HG03460 (cell line): ENCODE measurements at regions not wholly inside any gene's neighbourhood (a gene's known extent, or its start where the extent isn't known, plus 50 kb on each side); places are given as distances from the start of the nearest gene placed in this dataset.

ENCODE experiments used
- ATAC-seq: cut with Tn5 transposase; IDR thresholded peaks from one replicate; pipeline ENCODE4 v1.9.1; 2021; ENCODE audit not compliant: unreplicated experiment

GRCh38 chr7:46478046-46478445, 557.0 kb upstream of the IGFBP3 start:
- ATAC-seq, result no peak

GRCh38 chr7:46468753-46469356, 547.8 kb upstream of the IGFBP3 start:
- ATAC-seq, result no peak

DNA sequence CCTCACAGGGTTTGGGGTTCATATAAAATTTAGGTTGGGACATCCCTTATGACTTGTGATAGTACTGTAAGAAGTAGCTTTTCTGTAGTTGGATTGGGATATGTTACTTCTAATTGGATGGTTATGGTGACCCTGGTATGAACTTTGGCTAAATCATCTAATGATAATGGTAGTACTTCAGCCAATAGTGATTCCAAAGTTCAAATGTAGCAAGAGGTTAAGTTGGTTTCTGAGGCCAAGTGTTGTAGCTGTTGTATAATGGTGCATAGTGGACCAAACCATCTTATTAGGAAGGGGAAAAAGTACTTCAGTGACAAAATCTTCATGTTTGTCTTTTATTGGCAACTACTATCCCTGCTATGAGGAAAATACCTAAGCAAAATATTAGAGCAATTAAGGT, 542.1 kb upstream of the IGFBP3 start:
- no peak for ATAC-seq

DNA sequence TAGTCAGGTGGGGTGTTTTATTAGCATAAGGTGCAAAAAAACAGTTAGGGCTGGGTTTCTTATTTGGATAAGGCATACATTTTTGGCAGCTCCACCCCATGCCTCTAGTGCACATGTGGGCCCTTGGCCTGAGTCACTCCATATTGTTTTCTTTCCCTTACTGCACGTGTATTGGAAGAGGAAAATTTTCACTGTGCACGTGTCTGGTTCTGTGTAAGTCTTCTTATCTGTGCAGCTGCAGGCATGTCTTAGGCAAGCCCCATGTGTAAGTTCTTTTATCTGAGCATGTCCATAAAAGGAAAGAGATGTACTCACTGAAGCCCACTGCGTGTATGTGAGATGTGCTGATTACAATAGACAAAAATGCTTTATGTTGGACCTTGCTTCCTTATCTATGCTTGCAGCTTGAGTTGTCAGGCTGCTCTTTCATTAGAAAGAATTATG, 540.3 kb upstream of the IGFBP3 start:
- no peak for ATAC-seq

DNA sequence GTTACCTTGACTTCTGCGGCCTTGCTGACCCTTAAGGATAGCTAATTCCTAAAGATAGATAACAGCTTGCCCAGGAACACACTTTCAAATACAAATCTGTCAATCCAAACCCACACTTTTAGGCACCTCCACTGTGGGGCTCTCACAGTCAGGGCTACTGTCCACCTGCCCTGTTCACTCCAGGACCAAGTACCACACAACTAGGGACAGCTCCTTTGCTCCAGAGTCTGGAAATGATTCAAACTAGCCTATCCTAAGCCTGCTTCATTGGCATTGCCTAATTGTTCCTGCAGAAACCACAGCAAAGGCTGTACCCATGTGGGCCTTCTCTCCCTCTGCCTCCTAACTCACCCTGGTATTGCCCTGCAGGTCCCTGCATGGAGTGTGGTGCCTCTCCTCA, 538.9 kb upstream of the IGFBP3 start:
- ATAC-seq, result no peak

DNA sequence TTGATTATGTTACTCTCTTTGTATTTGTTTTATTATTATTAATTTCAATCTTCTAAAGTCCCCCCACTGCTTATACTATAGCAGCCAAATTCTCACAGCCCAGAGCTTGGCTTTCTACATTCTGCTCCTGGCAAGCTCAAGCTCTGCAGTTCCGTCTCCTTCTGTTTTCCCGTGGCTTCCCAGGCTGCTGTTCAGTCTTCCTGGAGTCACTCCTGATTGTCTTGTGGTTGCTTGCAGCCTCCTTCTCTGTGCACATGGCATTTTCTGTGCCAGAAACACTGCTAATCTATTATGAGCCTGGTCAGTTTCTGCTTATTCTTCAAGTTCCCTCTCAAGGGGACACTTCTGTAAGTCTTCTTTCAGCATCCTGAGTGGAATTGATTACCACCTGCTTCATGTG, 533.7 kb upstream of the IGFBP3 start:
- no peak for ATAC-seq

- ATAC-seq, result no peak
These were observed 531.6 kb upstream of the IGFBP3 start for GRCh38 chr7:46452561-46453135.

DNA sequence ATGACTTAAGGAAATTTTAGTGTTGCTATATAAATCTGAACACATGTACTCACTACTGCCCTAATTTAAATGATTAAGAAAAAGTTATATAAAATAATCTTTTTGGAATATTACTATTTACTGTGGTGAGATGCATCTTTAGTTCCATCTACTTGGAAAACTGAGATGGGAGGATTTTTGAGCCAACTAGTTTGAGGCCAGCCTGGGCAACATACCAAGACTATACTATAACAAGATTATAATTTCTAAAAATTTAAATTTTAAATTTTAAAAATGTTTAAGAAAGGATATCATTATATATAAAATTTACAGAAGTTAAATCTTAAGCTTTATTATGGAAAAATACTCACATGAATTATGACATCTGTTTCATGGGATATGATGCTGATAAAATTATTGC, 530.8 kb upstream of the IGFBP3 start:
- no peak for ATAC-seq

- no peak for ATAC-seq
These were observed 529.8 kb upstream of the IGFBP3 start for GRCh38 chr7:46450886-46451285.

GRCh38 chr7:46450425-46450824, 529.4 kb upstream of the IGFBP3 start:
- ATAC-seq, result no peak

DNA sequence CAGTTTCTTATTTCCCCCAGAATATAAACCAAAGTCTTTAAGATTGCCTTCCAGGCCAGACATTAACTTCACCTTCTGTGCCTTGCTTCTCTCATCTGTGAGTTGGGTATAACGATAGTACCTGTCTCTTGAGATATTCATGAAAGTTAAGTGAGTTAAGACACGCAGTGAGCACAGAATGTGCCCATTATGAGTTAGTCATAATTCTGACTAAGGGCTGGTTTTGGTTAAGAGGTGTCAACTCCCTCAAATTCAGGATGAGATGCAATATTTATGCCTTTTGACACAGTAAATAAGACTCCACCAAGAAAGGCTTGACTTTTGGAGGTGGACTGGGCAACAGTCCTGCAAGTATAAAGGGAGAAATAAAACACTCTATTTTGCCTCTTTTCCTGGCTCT, 528.7 kb upstream of the IGFBP3 start:
- no peak for ATAC-seq

DNA sequence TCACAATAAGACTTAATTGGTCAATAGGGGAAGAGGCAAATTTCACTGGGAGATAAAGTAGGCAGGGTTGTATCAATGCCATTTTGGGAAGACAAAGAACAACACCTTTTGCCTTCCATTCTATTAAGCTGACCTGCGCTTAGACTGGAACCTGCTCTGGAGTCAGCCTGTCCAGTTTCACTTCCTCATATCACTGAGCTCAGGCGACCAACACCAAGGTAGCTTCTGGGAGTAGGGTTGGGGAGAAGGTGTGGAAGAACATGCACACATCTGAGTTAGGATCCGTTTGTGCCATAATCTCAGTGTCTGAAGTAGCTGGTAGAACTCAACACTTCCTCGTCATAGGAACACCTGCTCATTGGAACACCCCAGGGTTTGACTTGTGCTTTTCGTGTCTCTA, 527.4 kb upstream of the IGFBP3 start:
- ATAC-seq, result no peak

DNA sequence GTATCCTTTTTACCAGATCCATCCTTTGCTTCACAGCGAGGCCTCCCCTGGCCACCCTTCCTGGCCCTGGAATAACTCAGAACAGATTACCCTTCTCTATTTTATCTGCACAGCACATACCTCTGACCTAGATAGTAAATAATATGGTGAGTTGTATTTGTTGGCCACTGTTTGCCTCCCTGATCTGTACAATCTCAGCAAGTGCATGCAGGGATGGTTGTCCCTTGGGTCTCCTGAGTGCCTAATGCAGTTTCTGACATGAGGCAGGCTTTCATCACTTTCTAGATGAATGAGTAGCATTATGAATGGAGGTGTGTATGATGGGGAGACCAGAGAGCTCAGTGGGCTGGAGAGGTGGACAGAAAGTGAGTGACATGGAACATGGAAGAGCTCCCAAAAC, 525.1 kb upstream of the IGFBP3 start:
- no peak for ATAC-seq

DNA sequence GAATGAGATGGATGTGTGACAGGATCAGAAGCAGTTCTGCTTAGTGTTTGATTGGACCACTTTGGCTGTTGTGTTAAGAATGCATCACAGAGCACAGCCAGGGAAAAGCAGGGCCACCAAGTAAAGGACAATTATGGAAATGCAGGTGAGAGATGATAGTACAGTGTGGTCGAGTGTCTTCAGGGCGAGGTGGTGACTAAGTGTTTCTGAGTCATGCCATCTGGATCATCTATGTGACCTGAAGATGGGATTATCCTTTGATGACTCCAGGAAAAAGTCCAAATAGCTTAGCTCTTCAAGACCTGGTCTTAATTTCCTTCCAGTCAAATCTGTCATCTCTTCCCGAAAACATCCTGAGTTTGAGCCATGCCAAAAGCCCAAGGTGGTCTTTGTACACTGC, 523.2 kb upstream of the IGFBP3 start:
- no peak for ATAC-seq

DNA sequence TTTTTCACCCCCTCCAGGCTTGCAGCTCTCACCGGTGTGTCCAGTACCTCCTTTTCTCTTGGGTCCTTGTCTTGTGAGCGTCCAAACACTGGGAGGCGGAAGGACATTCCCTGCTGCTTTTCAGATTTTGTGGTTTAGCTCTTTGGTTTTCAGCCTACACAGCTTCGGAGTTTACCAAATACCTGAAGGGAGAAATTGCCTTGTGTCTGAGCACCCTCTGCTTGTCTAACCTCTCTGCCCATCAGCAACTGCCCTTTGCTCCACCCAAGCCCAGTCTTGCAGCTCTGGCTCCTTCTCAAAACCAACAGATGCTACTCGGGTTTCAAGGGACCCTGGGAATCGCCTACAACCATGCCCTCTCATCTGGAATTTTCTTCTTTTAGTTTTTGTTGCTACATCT, 519.1 kb upstream of the IGFBP3 start:
- no peak for ATAC-seq

DNA sequence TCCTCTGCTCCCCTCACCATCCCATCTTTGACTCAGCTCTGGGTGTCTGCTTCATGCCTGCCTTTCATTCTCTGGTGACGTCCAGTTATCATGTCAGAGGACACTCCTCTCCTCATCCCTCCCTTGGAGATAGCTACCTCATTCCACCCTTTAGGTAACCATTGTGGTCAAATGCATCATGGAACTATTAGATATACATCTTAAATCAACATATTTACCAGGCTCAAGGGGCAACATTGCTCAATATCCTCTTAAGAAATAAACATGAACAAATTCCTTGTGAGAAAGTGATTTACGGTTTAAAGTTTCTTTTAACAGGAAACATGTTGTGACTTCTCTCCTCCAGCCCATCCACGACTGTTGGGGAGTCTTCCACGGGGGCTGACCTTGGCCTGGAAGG, 511.6 kb upstream of the IGFBP3 start:
- ATAC-seq, result no peak

DNA sequence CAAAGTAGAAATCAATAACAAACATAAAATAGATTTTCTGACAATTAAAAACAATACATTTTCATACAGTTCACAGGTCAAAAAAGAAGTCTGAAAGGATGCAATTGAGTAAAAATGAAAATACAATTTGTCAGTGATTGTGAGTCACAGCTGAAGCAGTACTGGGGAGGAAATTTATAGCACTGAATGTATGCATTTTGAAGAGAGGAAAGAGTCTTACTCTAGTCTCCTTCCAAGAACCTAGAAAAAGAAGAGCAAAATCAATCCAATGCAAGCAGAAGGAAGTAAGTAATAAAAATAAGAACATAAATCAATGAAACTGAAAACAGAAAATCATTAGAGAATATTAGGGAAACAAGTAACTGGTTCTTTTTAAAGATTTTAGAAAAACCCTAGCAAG, 507.2 kb upstream of the IGFBP3 start:
- ATAC-seq, result no peak

DNA sequence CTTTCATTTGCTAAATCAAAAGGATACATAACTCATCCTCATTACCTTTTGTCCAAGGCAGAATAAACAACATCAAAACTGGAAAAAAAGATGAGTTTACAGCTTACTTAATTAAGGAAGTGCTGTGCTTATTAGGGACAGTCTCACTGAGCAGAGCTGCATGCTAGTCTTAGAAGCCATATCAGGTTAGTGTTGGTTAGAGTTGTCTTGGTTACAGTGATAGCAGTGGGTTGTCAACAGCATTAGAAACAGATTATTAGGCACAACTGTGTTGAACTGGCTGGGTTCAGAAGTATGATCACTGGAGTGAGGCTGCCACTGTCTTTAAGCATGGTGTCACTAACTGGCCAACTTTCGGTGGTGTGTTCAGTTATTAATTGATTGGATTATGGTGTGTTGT, 503.9 kb upstream of the IGFBP3 start:
- ATAC-seq, result no peak

DNA sequence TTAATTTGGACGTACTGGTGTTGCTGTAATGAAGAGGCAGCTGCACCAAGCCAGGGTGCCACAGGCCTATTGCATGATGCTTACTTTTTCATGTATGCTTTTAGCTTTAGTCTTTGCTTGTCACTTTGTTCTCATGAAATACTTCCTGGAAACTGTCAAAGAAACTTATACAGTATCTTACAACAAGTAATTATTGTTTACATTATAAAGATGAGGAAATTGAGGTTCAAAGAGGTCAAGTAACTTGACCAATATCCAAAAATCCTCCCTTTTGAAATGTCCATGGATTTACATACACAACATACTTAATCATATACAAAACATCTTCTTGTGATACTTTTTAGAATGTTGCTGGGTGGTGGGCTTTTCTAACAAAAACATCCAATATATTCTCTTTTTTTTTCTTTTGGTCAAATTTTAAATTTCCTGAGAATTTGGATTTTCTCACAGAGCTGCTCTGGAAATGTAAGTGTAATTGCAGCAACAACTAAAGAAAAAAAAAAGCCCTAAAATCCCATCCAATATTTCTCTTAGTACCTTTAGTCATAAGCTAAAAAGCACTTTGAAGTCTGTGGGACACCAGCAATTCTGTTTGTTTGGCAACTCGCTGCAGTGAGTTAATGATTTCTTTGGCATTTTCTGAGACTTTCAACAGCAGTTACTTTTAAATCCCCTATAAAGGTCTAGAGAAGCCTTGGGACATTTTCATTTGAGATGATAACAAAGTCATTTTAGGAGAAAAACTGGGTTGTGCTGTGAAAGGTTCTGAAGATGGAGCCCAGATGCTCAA, 500.6 kb upstream of the IGFBP3 start:
- no peak for ATAC-seq

DNA sequence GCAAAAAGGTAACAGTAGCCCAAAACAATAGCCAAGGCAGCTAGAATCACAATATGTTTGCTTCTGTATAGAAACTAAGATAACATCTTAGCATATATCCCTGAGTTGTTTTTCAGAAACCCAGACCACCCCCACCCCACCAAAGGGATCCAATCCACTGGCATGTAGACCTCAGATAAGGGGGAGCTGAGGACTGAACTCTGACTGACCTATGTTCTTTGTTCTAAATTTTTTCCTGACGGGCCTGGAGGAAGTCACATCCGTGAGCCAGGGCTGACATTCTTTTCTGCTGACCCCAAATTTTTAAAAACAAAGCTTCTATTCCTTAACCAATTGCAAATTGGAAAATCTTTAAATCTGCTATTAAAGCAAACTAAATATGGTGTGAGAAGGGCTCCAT, 493.9 kb upstream of the IGFBP3 start:
- ATAC-seq, result no peak

DNA sequence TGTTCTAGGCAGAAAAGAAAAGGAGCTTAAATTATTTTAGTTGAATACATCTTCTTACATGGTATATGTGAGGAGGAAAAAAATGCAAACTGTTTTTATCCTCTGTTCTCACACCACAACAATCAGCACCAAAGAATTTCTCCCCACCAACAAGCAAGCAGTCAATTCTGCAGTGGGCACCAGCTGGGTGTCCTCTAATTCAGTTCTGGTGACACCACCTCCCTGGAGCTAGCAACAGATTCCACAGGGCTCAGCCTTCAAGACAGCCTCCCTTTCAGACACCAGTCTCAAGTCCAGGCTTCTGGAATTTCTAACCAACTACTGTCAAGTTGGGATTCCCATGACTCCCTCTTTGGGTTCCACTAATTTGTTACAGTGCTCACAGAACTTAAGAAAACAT, 490.2 kb upstream of the IGFBP3 start:
- ATAC-seq, result no peak

- ATAC-seq, result no peak
These were observed 486.1 kb upstream of the IGFBP3 start for GRCh38 chr7:46407125-46407524.

- no peak for ATAC-seq
These were observed 476.5 kb upstream of the IGFBP3 start for GRCh38 chr7:46397591-46397990.
